ENCODE measurements at regions not wholly inside any gene's neighbourhood (a gene's known extent, or its start where the extent isn't known, plus 50 kb on each side); places are given as distances from the start of the nearest gene placed in this dataset.

DNA sequence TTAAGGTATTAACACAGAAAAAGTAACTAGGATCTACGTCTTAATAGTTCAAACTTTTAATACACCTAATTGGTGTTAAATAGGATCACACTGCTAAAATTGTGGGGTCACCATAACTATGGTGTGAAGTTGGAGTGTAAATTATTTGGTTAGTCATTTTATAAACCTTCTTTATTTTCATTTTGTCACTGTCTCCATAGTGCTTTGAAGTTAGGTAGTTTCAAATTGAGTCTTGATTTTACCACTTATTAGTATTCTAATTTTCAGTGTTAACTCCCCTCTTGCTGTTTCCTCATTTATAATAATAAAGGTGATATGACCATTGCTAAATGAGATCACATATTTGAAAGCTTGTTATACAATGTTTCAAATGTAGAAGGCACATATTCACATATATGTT is 738.1 kb upstream of the CHRM3 start (continued):
- TF ChIP-seq THAP8 (CRISPR knock-in tag; IDR thresholded peaks at IDR 0.05; ENCODE audit: borderline replicate concordance), result no peak

DNA sequence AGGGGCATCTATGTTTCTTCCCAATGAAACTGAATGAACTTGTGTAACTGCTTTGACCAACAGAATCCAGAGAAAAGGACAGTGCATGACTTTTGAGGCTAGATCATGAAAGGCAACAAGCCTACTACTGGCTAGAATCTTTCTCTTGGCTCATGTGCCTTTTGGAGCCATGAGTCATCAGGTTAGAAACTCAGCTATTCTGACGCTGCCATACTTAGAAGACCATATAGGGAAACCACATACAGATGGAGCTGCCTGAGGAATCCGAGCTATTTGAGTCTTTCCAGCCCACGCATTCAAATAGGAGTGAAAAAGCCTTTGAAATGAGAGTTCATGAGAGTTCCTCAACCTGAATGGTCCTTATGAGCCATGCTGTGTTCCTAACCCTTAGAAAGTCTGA is 738.5 kb upstream of the CHRM3 start:
- CTCF ChIA-PET (ENCODE audit: low intra/inter-chr PET ratio, low total read pairs), result no interaction called here
- DNase-seq (ENCODE audit: low spot score) (no peak), ATAC-seq (no peak), FAIRE-seq (no peak)
- no TSS peak for BruUV-seq (replicated peaks)
- in situ Hi-C loops (cut with HindIII; ENCODE audit: extremely low pct_ligation_motif_present, low pct_unique_long_range_greater_than_20kb) (no loop called here), intact Hi-C loops (cut with micrococcal nuclease; ENCODE audit: unreplicated experiment) (no loop called here)
- Histone ChIP-seq H3K4me1 (ENCODE audit: insufficient read depth, low read length) (no peaks in the 10 kb centered on the region), H3K27me3 (ENCODE audit: control insufficient read depth in 1 of 2, insufficient read depth in 2 of 2, low read length in 2 of 2) (no peaks in the 10 kb centered on the region), H3K9me3 (ENCODE audit: low read length) (peaks cover 72% of the 10 kb centered on the region), H3K9ac (ENCODE audit: insufficient read depth, low read depth, low read length) (no peak overlapping the region), H2AFZ (ENCODE audit: low read length) (no peak overlapping the region), H3K36me3 (replicated peaks in 1 of 2; ENCODE audit: control insufficient read depth in 1 of 2, insufficient read depth in 2 of 2, low read length in 2 of 2) (no peaks in the 10 kb centered on the region), H4K20me1 (ENCODE audit: insufficient read depth, low read length) (no peaks in the 10 kb centered on the region), H3K4me2 (ENCODE audit: low read depth, low read length) (no peak overlapping the region), H3K4me3 (replicated peaks in 1 of 3; ENCODE audit: insufficient read depth in 1 of 3, low read depth in 2 of 3, low read length in 3 of 3) (no peak overlapping the region), H3K79me2 (ENCODE audit: insufficient read depth, low read length) (no peaks in the 10 kb centered on the region), H3K27ac (ENCODE audit: extremely low read length, insufficient read depth, low read length) (no peak overlapping the region)
- 15% methylated on average over 3 of the region's 3 CpGs for WGBS (ENCODE audit: low lambda C conversion rate)
- POLR2A ChIA-PET, result no interaction called here
- TF ChIP-seq PPARG (CRISPR knock-in tag; conservative IDR thresholded peaks at IDR 0.05) (no peak), KAT2B (IDR thresholded peaks at IDR 0.05; ENCODE audit: borderline replicate concordance, low read depth, low read length) (no peak), ZSCAN30 (CRISPR knock-in tag; IDR thresholded peaks at IDR 0.05) (no peak), CREBL2 (CRISPR knock-in tag; IDR thresholded peaks at IDR 0.05; ENCODE audit: borderline replicate concordance) (no peak), ZNF224 (CRISPR knock-in tag; IDR thresholded peaks at IDR 0.05) (no peak), KLF12 (CRISPR knock-in tag; IDR thresholded peaks at IDR 0.05; ENCODE audit: borderline replicate concordance) (no peak), ZNF770 (CRISPR knock-in tag; IDR thresholded peaks at IDR 0.05) (no peak), GTF3A (CRISPR knock-in tag; conservative IDR thresholded peaks at IDR 0.05) (no peak), ZSCAN22 (CRISPR knock-in tag; IDR thresholded peaks at IDR 0.05) (no peak), SAP130 (CRISPR knock-in tag; IDR thresholded peaks at IDR 0.05; ENCODE audit: low read depth) (no peak), ZFP62 (CRISPR knock-in tag; IDR thresholded peaks at IDR 0.05) (no peak), MEF2D (CRISPR knock-in tag; IDR thresholded peaks at IDR 0.05) (no peak), HOXA7 (CRISPR knock-in tag; IDR thresholded peaks at IDR 0.05) (no peak), RAD51 (IDR thresholded peaks at IDR 0.05; ENCODE audit: borderline replicate concordance) (no peak), ZNF343 (CRISPR knock-in tag; IDR thresholded peaks at IDR 0.05) (no peak), ZNF354B (CRISPR knock-in tag; IDR thresholded peaks at IDR 0.05) (no peak), ZNF775 (CRISPR knock-in tag; IDR thresholded peaks at IDR 0.05; ENCODE audit: borderline replicate concordance) (no peak)
- TF ChIP-seq, protein P1, sequence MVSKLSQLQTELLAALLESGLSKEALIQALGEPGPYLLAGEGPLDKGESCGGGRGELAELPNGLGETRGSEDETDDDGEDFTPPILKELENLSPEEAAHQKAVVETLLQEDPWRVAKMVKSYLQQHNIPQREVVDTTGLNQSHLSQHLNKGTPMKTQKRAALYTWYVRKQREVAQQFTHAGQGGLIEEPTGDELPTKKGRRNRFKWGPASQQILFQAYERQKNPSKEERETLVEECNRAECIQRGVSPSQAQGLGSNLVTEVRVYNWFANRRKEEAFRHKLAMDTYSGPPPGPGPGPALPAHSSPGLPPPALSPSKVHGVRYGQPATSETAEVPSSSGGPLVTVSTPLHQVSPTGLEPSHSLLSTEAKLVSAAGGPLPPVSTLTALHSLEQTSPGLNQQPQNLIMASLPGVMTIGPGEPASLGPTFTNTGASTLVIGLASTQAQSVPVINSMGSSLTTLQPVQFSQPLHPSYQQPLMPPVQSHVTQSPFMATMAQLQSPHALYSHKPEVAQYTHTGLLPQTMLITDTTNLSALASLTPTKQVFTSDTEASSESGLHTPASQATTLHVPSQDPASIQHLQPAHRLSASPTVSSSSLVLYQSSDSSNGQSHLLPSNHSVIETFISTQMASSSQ (IDR thresholded peaks at IDR 0.05; ENCODE audit: low read depth), result no peak
- TF ChIP-seq, protein P1 (CRISPR knock-in tag; IDR thresholded peaks at IDR 0.05; ENCODE audit: borderline replicate concordance), result no peak
